Nephron progenitor cell (in vitro differentiated cells): ENCODE measurements at regions not wholly inside any gene's neighbourhood (a gene's known extent, or its start where the extent isn't known, plus 50 kb on each side); places are given as distances from the start of the nearest gene placed in this dataset.

ENCODE experiments used
- DNase-seq: peaks from one replicate; pipeline ENCODE4 v3.0.0; 2021
- H3K27ac Mint-ChIP-seq: 2 replicates; pipeline ENCODE4 v1.8.0; 2021; ENCODE audit warnings: mild to moderate bottlenecking, moderate library complexity, mixed read lengths
- H3K27me3 Mint-ChIP-seq: 2 replicates; pipeline ENCODE4 v1.8.0; 2021; ENCODE audit warnings: mild to moderate bottlenecking, low read depth, mixed read lengths; ENCODE audit not compliant: poor library complexity
- H3K36me3 Mint-ChIP-seq: 2 replicates; pipeline ENCODE4 v1.8.0; 2021; ENCODE audit warnings: low read depth, mixed read lengths
- H3K4me1 Mint-ChIP-seq: 2 replicates; pipeline ENCODE4 v1.8.0; 2021; ENCODE audit warnings: mixed read lengths
- H3K4me3 Mint-ChIP-seq: 2 replicates; pipeline ENCODE4 v1.8.0; 2021; ENCODE audit warnings: mild to moderate bottlenecking, moderate library complexity, mixed read lengths
- H3K9me3 Mint-ChIP-seq: 2 replicates; pipeline ENCODE4 v1.8.0; 2021; ENCODE audit warnings: mild to moderate bottlenecking, moderate library complexity, mixed read lengths
- CTCF ChIP-seq: fragments of 200-600 bp; sonication (generic); IDR thresholded peaks from 2 replicates; pipeline ENCODE4 v1.5.0; 2021; ENCODE audit warnings: antibody characterized with exemption

GRCh38 chr9:15096972-15097371, 186.7 kb upstream of the FREM1 start:
- Mint-ChIP-seq H3K27me3 (peaks cover 5% of the 10 kb centered on the region), H3K27ac (no peak overlapping the region), H3K4me1 (peaks cover 21% of the 10 kb centered on the region), H3K4me3 (no peak overlapping the region), H3K9me3 (peaks cover 17% of the 10 kb centered on the region), H3K36me3 (peaks cover 14% of the 10 kb centered on the region)
- no peak for DNase-seq
- TF ChIP-seq CTCF, result no peak

- Mint-ChIP-seq H3K27me3 (no peaks in the 10 kb centered on the region), H3K9me3 (peaks cover 13% of the 10 kb centered on the region), H3K4me1 (no peaks in the 10 kb centered on the region), H3K27ac (no peak overlapping the region), H3K36me3 (peaks cover 3% of the 10 kb centered on the region), H3K4me3 (no peak overlapping the region)
- no peak for DNase-seq
- no peak for TF ChIP-seq CTCF
These were observed 176.6 kb upstream of the FREM1 start for GRCh38 chr9:15086778-15087324.

- Mint-ChIP-seq H3K36me3 (peaks cover 5% of the 10 kb centered on the region), H3K4me1 (no peaks in the 10 kb centered on the region), H3K4me3 (no peak overlapping the region), H3K9me3 (peaks cover 18% of the 10 kb centered on the region), H3K27ac (no peak overlapping the region), H3K27me3 (no peaks in the 10 kb centered on the region)
- no peak for DNase-seq
- no peak for TF ChIP-seq CTCF
These were observed 176.0 kb upstream of the FREM1 start for GRCh38 chr9:15086156-15086763.

GRCh38 chr9:15081021-15081753, 171.0 kb upstream of the FREM1 start:
- Mint-ChIP-seq H3K9me3 (peaks cover 20% of the 10 kb centered on the region), H3K4me1 (no peaks in the 10 kb centered on the region), H3K27me3 (no peaks in the 10 kb centered on the region), H3K27ac (no peak overlapping the region), H3K36me3 (peaks cover 5% of the 10 kb centered on the region), H3K4me3 (no peak overlapping the region)
- no peak for DNase-seq
- TF ChIP-seq CTCF, result no peak

- no peaks in the 10 kb centered on the region for H3K4me1 Mint-ChIP-seq
- H3K9me3 Mint-ChIP-seq, result peaks cover 24% of the 10 kb centered on the region
- H3K4me3 Mint-ChIP-seq, result no peak overlapping the region
- TF ChIP-seq CTCF, result no peak
- H3K27ac Mint-ChIP-seq, result no peak overlapping the region
- DNase-seq, result no peak
- H3K27me3 Mint-ChIP-seq, result no peaks in the 10 kb centered on the region
- H3K36me3 Mint-ChIP-seq, result peaks cover 5% of the 10 kb centered on the region
These were observed 170.2 kb upstream of the FREM1 start for GRCh38 chr9:15080401-15080800.
